IMR-90 (cell line): ENCODE measurements at regions not wholly inside any gene's neighbourhood (a gene's known extent, or its start where the extent isn't known, plus 50 kb on each side); places are given as distances from the start of the nearest gene placed in this dataset.

ENCODE experiments used
- ATAC-seq: fragments of 200-7000 bp; cut with Tn5 transposase; 2 replicates; pipeline ENCODE4 v1.9.1; 2020; ENCODE audit warnings: low read depth, mild to moderate bottlenecking, moderate library complexity
- BruUV-seq: library from RNA; stranded (reverse); fragments of 400-500 nt; replicated peaks from 2 replicates; lab custom pipeline; 2021; lab: Mats Ljungman, UMichigan
- CTCF ChIA-PET: fragments of 300-600 bp; formaldehyde crosslinking; extraction: SDS; loops from one replicate; lab custom pipeline; 2021; ENCODE audit warnings: antibody characterized with exemption; lab: Yijun Ruan, JAX
- POLR2A ChIA-PET: fragments of 300-600 bp; sonication (Branson Sonifier 250); formaldehyde crosslinking; loops from one replicate; lab custom pipeline; 2022; ENCODE audit warnings: antibody characterized with exemption; ENCODE audit not compliant: unreplicated experiment; lab: Charles Lee
- DNase-seq: peaks from one replicate; pipeline ENCODE4 v3.0.0; 2013
- H2AFZ ChIP-seq: replicated peaks from 2 replicates; pipeline ENCODE3; 2013; ENCODE audit warnings: low read length, mild to moderate bottlenecking; ENCODE audit not compliant: poor library complexity
- H2AK5ac ChIP-seq: 2 replicates; pipeline ENCODE4 v1.6.1; 2013; ENCODE audit warnings: low read depth, low read length, inconsistent platforms
- H2AK9ac ChIP-seq: replicated peaks from 2 replicates; pipeline ENCODE3; 2013; ENCODE audit warnings: mild to moderate bottlenecking, low read depth, low read length, moderate library complexity; ENCODE audit not compliant: poor library complexity
- H2BK120ac ChIP-seq: 2 replicates; pipeline ENCODE4 v1.6.1; 2013; ENCODE audit warnings: low read depth, low read length, inconsistent platforms
- H2BK15ac ChIP-seq: 3 replicates; pipeline ENCODE4 v1.6.1; 2013; ENCODE audit warnings: low read depth, low read length, inconsistent platforms
- H2BK20ac ChIP-seq: 2 replicates; pipeline ENCODE4 v1.6.1; 2013; ENCODE audit warnings: low read depth, mild to moderate bottlenecking, inconsistent platforms, low read length, moderate library complexity
- H2BK5ac ChIP-seq: 2 replicates; pipeline ENCODE4 v1.6.1; 2013; ENCODE audit warnings: mild to moderate bottlenecking, low read depth, low read length, inconsistent platforms; ENCODE audit not compliant: poor library complexity, severe bottlenecking
- H3K14ac ChIP-seq: replicated peaks from 2 replicates; pipeline ENCODE4 v1.6.1; 2013; ENCODE audit warnings: low read depth, low read length, inconsistent platforms
- H3K18ac ChIP-seq: 2 replicates; pipeline ENCODE4 v1.6.1; 2013; ENCODE audit warnings: low read depth, low read length, control low read depth
- H3K23ac ChIP-seq: 2 replicates; pipeline ENCODE4 v1.6.1; 2013; ENCODE audit warnings: low read depth, low read length, inconsistent platforms
- H3K27ac ChIP-seq: 2 replicates; pipeline ENCODE4 v1.5.1; 2013; ENCODE audit warnings: mild to moderate bottlenecking, control low read depth, low read length; ENCODE audit not compliant: insufficient read depth
- H3K27me3 ChIP-seq: 2 replicates; pipeline ENCODE4 v1.6.1; 2013; ENCODE audit warnings: low read length; ENCODE audit not compliant: control insufficient read depth, insufficient read depth
- H3K36me3 ChIP-seq: 2 replicates; pipeline ENCODE4 v1.6.1; 2013; ENCODE audit warnings: low read length, mixed read lengths; ENCODE audit not compliant: control insufficient read depth, insufficient read depth
- H3K4ac ChIP-seq: 2 replicates; pipeline ENCODE4 v1.6.1; 2013; ENCODE audit warnings: low read depth, low read length, inconsistent platforms
- H3K4me1 ChIP-seq: 2 replicates; pipeline ENCODE4 v1.6.1; 2013; ENCODE audit warnings: low read length, mixed read lengths; ENCODE audit not compliant: control insufficient read depth, insufficient read depth
- H3K4me2 ChIP-seq: 2 replicates; pipeline ENCODE4 v1.6.1; 2013; ENCODE audit warnings: low read depth, mild to moderate bottlenecking, control low read depth, low read length, moderate library complexity
- H3K4me3 ChIP-seq: 2 replicates; pipeline ENCODE4 v1.5.1; 2013; ENCODE audit warnings: low read depth, mild to moderate bottlenecking, control low read depth, low read length, moderate library complexity; ENCODE audit not compliant: insufficient read depth
- H3K56ac ChIP-seq: 2 replicates; pipeline ENCODE4 v1.6.1; 2013; ENCODE audit warnings: low read length, inconsistent platforms; ENCODE audit not compliant: insufficient read depth; ENCODE audit errors: extremely low read depth
- H3K79me1 ChIP-seq, 2 experiments: 2 replicates each; pipeline ENCODE4 v1.6.1; 2013; ENCODE audit warnings: low read length in 2 of 2, inconsistent platforms in 1 of 2, low read depth in 1 of 2
- H3K9ac ChIP-seq: 2 replicates; pipeline ENCODE4 v1.6.1; 2013; ENCODE audit warnings: low read depth, low read length, control low read depth
- H3K9me1 ChIP-seq: 2 replicates; pipeline ENCODE4 v1.6.1; 2013; ENCODE audit warnings: low read length, inconsistent platforms; ENCODE audit not compliant: insufficient read depth
- H3K9me3 ChIP-seq: 2 replicates; pipeline ENCODE4 v1.6.1; 2013; ENCODE audit warnings: low read length; ENCODE audit not compliant: control insufficient read depth, insufficient read depth
- H4K20me1 ChIP-seq: 2 replicates; pipeline ENCODE4 v1.6.1; 2013; ENCODE audit warnings: low read length, inconsistent platforms; ENCODE audit not compliant: insufficient read depth
- H4K5ac ChIP-seq: 2 replicates; pipeline ENCODE4 v1.6.1; 2013; ENCODE audit warnings: mild to moderate bottlenecking, low read depth, low read length, control low read depth
- H4K8ac ChIP-seq, 2 experiments: 2 replicates each; pipeline ENCODE4 v1.6.1; 2013; ENCODE audit warnings: low read depth in 2 of 2, low read length in 2 of 2, control low read depth in 1 of 2, inconsistent platforms in 1 of 2
- H4K91ac ChIP-seq: 2 replicates; pipeline ENCODE4 v1.6.1; 2013; ENCODE audit warnings: low read depth, low read length, inconsistent platforms; ENCODE audit not compliant: insufficient read depth
- FOS ChIP-seq: fragments of 150-350 bp; IDR thresholded peaks from 2 replicates; pipeline ENCODE4 v1.6.1; 2016; ENCODE audit warnings: low read depth, low read length
- MAFK ChIP-seq: IDR thresholded peaks from 2 replicates; pipeline ENCODE4 v1.6.1; 2012; ENCODE audit warnings: low read depth, low read length, improper control_type of control experiment
- WGBS, 2 experiments: methylation state at CpG; one replicate each; pipeline versions ENCODE4 v1.1.5 to v1.1.7; 2013; ENCODE audit warnings: missing lambda C conversion rate in 2 of 2; ENCODE audit not compliant: insufficient read length in 1 of 2; ENCODE audit errors: extremely low coverage in 2 of 2; 5-methylcytosine and 5-hydroxymethylcytosine counted together
- dilution Hi-C: fragments of 300-500 bp; cut with HindIII; formaldehyde crosslinking; loops from one replicate; pipeline ENCODE4 v1.14.3; 2018; ENCODE audit warnings: low sequenced_read_pairs; ENCODE audit not compliant: unreplicated experiment
- in situ Hi-C: fragments of 300-500 bp; cut with MboI; formaldehyde crosslinking; loops from 3 replicates; pipeline ENCODE4 v1.14.3; 2019; ENCODE audit warnings: low sequenced_read_pairs, inconsistent platforms, mixed read lengths
- intact Hi-C: fragments of 100-400 bp; cut with micrococcal nuclease; formaldehyde crosslinking; loops from 2 replicates; pipeline ENCODE4 v1.10.0; 2022

- H3K9ac ChIP-seq, result no peak overlapping the region
- no peak overlapping the region for H3K56ac ChIP-seq
- no peak for TF ChIP-seq FOS
- peak; percentile 56; the same call in 1 of the 2 replicates for TF ChIP-seq MAFK
- in situ Hi-C loops (no loop called here), dilution Hi-C loops (no loop called here), intact Hi-C loops (no loop called here)
- H2BK20ac ChIP-seq, result 0 out of 2 replicates have a peak overlapping the region, but pooled peaks have one; percentile 5
- no peak overlapping the region for H2AK9ac ChIP-seq
- no peak for ATAC-seq
- H3K23ac ChIP-seq, result peak overlapping the region; percentile 41
- no peak overlapping the region for H3K4me3 ChIP-seq
- H2BK120ac ChIP-seq, result peak overlapping the region; percentile 10
- peaks cover 12% of the 10 kb centered on the region for H3K4me1 ChIP-seq
- H3K18ac ChIP-seq, result no peak overlapping the region
- no peak for DNase-seq
- no peak overlapping the region for H3K4me2 ChIP-seq
- H2AFZ ChIP-seq, result no peak overlapping the region
- no peaks in the 10 kb centered on the region for H3K9me3 ChIP-seq
- no peaks in the 10 kb centered on the region for H3K36me3 ChIP-seq
- H4K5ac ChIP-seq, result no peak overlapping the region
- no peaks in the 10 kb centered on the region for H3K27me3 ChIP-seq
- 0 out of 4 replicates have a peak, but pooled peaks cover 0 to 3% of the 10 kb centered on the region in 2 experiments for H3K79me1 ChIP-seq
- ChIA-PET POLR2A (no interaction called here), CTCF (no interaction called here)
- no peaks in the 10 kb centered on the region for H4K20me1 ChIP-seq
- no TSS peak for BruUV-seq
- peak overlapping the region; percentile 37; the same call in 1 of the 2 replicates for H3K14ac ChIP-seq
- peak overlapping the region in 1 of 2 experiments; percentile 52; a peak in 2 of 4 replicates for H4K8ac ChIP-seq
- no peak overlapping the region for H3K27ac ChIP-seq
- peak overlapping the region; percentile 24; the same call in 1 of the 2 replicates for H3K4ac ChIP-seq
- H2BK5ac ChIP-seq, result no peak overlapping the region
- peak overlapping the region; percentile 67; the same call in 1 of the 2 replicates for H2AK5ac ChIP-seq
- peaks cover 16% of the 10 kb centered on the region; the same call in 1 of the 2 replicates for H3K9me1 ChIP-seq
- H4K91ac ChIP-seq, result 0 out of 2 replicates have a peak overlapping the region, but pooled peaks have one; percentile 9
- 92% methylated on average over 3 of the region's 7 CpGs; no CpG with 5 or more reads in 1 of the 2 experiments for WGBS, 2 experiments
- no peak overlapping the region; the same call in 2 of the 3 replicates for H2BK15ac ChIP-seq
These were observed 98.6 kb upstream of the MAP4K3 start for GRCh38 chr2:39535636-39536185.
